COLO668 (cell line): ENCODE measurements at regions not wholly inside any gene's neighbourhood (a gene's known extent, or its start where the extent isn't known, plus 50 kb on each side); places are given as distances from the start of the nearest gene placed in this dataset.
"Not testable (repeated sequence)": the region's sequence is repeated elsewhere in the genome, so short reads cannot be mapped to it uniquely, and the experiment has no call there.

Experiments
- DNase-seq: peaks from one replicate; lab custom pipeline; 2025; ENCODE audit not compliant: unreplicated experiment; lab: John Stamatoyannopoulos, UW

DNA sequence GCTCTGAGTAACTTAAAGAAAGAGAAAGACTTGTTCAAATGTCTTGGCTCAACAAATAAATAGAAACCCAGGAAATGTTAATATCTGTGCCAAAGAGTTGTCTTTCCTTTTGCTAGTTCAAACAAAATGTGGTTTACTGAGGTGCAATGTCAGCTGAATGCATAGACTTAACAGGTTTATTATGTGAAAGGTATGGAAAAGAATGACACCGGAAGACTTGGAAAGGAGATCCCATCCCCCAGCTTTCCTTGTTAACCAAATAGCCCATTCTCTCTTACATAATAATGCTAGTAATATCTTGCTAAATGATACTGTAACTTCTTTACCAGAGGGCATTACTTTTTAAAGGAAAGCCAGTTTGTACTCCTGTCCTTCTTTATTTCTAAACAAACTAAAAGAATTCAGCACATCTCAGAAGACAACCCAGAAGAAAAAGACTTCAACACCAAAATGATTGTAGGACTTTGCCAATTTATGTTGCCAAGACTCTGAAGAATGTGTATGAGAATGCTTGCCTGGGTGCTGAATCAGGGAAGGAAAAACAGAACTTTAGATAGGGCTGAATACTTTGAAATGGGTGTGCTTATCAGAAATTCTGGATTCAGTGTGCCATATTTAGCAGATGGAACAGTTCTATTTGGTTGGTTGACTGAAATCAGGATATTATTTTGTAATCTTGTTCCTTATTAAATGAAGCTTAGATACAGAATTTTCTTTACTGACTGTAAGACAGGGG is 344.1 kb downstream of the TMEM38B start:
- no peak for DNase-seq

DNA sequence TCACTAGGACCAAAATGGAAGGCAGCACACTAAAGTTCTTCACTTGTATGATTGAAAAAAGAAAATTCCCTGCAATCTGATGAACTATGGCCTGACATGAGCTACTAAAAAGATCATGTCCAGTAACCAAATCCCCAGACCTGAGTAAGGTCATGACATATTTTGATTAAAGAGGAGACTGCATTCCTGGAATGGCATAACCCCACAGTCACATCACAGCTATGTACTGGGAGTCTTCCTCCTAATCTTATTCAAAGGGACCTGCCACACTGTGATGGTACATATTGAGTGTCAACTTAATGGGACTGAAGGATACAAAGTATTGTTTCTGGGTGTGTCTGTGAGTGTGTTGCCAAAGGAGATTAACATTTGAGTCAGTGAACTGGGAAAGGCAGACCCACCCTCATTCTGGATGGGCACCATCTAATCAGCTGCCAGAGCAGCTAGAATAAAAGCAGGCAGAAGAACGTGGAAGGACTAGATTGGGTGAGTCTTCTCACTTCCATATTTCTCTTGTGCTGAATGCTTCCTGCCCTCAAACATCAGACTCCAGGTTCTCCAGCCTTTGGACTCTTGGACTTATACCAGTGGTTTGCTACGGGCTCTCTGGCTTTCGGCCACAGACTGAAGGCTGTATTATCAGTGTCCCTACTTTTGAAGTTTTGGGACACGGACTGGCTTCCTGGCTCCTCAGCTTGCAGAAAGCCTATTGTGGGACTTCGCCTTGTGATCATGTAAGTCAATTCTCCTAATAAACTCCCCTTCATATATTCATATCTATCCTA is 345.0 kb downstream of the TMEM38B start:
- no peak for DNase-seq

DNA sequence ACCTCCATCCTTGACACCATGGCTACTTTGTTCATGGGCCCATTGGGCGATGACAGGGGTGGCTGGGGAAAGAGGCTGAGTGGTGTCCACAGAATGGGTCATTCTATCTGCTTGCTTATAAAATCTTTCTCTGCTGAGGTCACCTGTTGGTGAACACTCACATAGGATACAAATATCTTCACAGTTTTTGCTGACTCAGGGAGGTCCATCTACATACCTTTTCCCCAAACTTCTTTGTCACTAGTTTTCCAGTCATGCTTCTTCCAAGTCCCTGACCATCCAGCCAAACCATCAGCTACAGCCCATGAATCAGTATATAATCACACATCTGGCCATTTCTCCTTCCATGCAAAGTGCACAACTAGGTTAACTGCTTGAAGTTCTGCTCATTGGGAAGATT is 347.6 kb downstream of the TMEM38B start:
- not testable (repeated sequence) for DNase-seq

DNA sequence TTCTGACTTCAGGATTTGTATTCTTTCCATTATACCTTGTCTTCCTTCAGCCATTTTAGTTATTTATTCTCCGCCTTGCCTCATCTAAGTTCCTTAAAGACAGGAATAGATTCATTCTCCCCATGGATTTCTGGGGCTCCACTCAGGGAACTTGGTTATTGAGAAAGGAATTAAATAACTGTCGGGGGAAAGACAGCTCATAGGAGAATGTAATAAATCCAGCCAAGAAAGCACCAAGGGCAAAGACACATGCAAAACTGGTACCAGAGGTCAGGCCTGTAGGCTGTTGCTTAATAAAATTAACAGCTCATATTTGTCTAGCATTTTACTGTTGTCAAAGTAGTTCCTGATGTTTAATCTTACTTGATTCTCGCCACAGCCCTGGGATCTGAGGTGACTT is 357.2 kb downstream of the TMEM38B start:
- DNase-seq = no peak

DNA sequence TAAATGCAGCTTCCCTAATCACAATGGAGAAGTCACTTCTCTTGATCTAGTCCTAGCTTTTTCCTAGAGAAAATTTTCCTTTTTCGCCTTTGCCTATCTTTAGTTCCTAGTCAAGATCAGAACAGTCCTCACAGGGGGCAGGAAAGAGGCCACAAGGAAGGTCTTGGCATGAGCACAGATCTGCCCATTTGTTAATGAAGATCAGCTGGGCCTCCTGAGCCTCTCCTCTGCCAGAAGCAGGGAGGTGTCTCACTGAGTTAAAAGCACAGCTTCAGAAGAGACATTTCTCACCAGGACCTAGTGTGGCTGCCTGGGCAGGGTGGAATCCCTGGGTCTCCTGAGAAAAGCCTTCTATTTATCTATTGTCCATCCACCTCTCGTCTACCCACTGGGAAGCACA is 357.8 kb downstream of the TMEM38B start:
- DNase-seq = no peak

GRCh38 chr9:106052735-106053134 is 358.4 kb downstream of the TMEM38B start:
- DNase-seq = no peak

DNA sequence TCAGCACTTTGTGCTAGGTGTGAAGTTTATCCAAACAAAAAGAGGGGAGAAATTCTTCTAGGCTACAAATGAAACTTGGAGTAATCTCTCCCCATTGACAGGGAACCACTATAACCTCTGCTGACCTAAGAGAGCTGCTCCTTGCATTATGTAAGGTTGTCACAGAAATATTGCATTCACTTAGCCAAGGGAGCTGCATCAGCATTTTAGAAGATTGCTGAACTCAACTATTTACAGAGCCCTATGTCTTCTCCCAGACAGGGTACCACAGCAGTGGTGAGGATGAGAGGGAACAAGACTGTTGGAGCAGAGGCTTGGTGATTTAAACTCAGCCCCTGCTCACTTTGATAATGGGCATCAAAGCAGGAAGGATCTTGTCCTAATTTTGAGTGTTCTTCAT is 362.0 kb downstream of the TMEM38B start:
- DNase-seq = no peak

DNA sequence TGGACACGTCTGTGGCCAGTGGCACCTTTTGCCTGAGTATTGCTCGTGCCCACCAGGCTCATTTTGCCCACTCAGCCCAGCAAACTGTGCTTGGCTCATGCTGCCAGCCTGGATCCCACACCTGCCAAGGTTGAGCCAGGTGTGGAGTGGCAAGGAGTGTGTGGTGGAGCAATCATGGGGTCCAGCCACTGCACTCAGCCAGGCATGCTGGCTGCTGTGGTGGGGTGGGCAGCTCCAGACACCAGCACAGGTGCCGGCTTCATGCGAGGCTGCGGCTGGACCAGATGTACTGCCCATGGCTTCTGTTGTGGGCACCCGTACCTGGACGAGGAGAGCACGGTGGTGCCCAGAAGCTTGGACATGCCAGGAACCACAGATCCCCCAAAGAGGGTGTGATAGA is 364.1 kb downstream of the TMEM38B start:
- no peak for DNase-seq

- no peak for DNase-seq
Observed at GRCh38 chr9:106059886-106060285, 365.5 kb downstream of the TMEM38B start.

DNA sequence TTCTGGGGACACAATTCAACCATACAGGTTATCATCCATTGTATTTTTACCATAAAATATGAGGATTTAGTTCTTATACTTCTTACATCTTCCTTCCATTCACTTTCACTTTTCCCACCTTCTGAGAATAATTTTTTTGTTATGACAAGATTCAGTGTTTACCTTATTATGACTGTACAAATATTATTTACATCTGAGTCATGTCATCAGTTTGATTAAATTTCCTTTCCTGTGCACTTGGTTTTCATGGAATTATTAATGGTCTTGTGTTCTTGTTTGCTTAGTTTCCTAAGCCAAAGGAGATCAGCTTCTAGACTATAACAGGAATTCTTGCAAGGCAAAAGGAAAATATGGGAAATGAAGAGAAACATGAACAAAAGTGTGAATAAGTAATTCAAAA is 366.5 kb downstream of the TMEM38B start:
- DNase-seq = no peak

DNA sequence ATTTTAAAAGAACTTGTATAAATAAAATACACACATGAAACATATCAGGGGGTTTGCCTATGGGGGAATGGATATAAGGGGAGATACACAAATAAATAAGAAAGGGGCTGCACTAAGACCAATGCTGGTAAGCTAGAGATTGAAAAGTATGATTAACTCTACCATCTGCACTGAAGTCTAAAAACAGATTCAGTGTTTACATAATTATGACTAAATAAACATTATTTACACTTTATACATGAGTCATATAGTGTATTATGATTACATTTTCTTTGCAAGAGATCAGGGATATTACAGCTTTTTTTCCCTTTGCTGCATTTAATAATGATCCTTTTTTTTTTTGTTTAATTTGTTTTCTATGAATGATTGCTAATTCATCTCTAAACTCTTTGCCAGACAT is 367.9 kb downstream of the TMEM38B start:
- no peak for DNase-seq

DNA sequence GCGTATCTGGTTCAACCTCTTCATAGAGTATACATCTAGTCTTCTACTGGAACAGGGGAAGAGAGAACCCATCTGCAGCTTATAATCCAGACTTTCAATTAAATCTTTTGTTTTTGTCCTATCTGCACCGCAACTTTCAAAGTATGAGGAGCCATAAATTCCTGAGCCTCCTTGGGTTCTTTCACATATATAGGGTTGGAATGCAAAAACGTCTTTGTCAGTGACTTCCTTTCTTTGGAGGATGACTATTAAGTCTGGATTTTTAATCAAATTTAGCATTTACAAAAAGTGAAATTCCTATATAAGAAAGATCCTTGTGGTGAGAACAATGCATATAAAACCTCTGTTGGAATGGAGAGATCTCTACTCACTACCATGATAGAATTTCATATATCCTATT is 370.8 kb downstream of the TMEM38B start:
- DNase-seq = no peak

DNA sequence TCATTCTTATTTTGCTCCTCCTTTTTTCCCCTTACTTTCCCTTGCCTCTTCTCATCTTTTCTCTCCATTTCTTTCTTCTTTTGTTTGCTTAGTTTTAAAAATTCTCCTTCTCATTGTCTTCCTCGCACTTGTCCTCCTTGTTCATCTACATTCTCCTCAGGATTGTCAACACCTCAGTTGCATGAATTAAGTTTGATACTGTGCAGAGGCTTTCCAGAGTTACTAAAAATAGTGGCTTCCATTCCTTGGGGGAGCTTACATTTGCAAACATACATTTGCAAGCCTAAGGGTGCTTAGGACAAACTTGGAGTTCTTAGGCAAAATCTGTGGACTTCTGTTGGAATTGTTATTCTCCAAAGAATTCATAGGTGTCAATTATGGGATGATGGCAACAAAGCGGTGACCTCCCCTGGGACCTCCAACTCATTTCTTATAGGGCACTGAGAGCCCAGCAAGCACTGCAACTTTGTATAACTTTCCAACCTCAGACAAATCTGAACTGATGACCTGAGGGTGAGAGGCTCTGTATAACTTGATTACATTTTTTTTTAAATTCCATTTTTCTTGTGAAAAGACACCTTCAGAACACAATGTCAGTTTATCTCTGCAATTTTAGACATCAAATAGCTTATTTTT is 371.4 kb downstream of the TMEM38B start:
- DNase-seq = no peak

DNA sequence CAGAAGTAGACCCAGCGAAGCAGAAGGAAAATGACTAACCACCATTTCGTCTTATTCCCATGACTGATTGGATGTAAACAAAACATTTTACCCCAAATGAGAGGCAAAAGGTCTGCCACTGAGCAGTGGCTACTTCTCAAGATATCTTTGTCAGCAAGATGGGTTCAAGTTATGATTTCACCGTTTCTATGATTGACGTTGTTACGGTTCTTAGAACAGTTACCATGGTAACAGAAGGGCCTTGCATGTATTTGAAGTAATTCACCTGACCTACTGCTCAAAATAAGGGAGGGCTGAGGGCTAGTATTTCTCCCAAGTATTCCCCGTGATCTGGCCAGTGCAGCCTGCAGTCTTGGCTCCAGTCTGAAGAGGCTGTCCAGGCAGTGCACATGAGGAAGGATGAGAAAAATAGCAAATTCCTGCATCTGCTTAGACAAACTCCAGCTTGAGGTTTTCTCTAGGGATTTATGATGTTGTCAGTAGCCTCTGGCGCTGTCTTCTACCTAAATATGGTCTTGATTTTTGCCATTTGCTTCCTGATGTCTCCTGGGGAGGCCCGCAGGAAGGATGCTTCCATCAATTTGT is 372.7 kb downstream of the TMEM38B start:
- DNase-seq = no peak

DNA sequence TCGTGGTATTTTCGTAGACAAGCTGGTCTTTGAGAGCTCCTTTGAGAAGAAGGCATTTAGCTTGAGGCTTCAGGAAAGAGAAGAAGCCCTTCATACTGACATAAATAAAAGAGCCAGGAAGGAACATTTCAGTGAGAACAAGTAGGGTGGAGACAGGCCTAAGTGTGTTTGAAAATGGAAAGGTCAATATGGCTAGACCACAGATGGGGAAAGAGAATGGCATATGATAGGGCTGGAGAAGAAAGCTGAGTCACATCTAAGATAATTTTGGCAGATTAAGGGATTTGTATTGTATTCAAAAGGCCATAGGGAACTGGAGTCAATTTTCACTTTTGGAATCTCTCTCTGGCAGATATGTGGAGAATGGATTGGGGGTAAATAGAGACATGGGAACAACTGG is 374.9 kb downstream of the TMEM38B start:
- DNase-seq = no peak

GRCh38 chr9:106072421-106072820 is 378.1 kb downstream of the TMEM38B start:
- DNase-seq = no peak

GRCh38 chr9:106074006-106074405 is 379.7 kb downstream of the TMEM38B start:
- no peak for DNase-seq

DNA sequence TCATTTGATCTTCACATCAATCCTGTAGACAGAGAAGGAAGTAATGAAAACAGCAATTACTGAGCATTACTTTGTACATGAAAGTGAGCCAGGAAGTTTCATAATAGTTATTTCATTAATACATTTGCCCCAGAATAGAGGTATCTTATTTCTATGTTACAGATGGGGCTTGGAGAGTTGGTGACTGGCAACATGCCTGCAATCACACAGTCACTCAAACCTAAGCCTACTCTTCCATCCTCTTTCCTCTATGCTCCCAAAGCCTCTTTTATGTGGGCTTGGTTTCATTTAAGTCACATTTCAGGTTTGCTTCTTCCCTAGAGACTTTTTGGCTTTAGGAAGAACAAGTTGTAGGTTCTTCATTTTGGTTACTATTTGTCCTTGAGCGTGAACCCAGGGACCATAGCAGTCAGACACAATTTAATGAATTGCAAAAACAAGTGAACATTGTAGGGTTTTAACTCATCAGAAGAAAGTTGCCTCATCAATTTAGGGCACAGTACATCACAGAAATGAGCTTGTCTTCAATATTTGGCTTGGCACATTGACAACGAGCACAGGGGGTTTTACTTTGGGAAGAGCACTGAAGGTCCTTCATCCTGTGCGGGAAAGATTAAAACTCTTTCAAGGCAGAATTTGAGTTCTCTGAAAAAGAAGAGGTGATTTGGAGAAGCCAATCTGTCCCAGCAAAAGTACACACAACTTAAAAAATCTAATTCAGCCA is 381.1 kb downstream of the TMEM38B start:
- DNase-seq = no peak

DNA sequence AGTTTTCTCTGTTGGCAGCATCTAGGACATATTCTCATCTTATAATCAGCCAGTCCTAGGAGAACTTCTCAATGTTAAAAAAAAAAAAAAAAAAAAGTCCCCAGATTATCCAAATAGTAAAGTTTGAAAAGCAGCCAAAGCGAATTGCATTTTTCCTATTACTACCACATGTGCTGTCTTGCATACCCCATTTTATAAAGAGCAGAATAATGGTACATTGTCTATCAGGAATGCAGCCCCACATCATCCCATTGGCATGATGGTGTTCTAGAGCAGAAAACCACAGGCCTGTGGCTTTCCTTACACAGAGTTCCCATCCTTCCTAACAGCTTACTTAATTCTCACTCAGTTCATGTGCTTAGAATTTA is 381.6 kb downstream of the TMEM38B start:
- DNase-seq = no peak

- DNase-seq = no peak
Observed at GRCh38 chr9:106076711-106077110, 382.4 kb downstream of the TMEM38B start.

GRCh38 chr9:106077731-106078130 is 383.4 kb downstream of the TMEM38B start:
- no peak for DNase-seq
